Esophagus squamous epithelium (tissue), 5 donors: ENCODE measurements at regions not wholly inside any gene's neighbourhood (a gene's known extent, or its start where the extent isn't known, plus 50 kb on each side); places are given as distances from the start of the nearest gene placed in this dataset.

Experiments
- DNase-seq: peaks from one replicate; lab custom pipeline; 2025; lab: John Stamatoyannopoulos, UW
- H3K27ac ChIP-seq, 4 donors: fragments of 200-600 bp; sonication (generic); one replicate each; pipeline ENCODE4 v1.5.1; 2016 to 2019; ENCODE audit warnings: mild to moderate bottlenecking in 1 of 4
- H3K27me3 ChIP-seq, 4 donors: fragments of 200-600 bp; sonication (generic); 1 replicate in 3 of 4; 2 replicates in 1 of 4; pipeline versions ENCODE4 v1.5.1 to v1.6.0; 2017 to 2021; ENCODE audit warnings: antibody characterized with exemption in 1 of 4
- H3K36me3 ChIP-seq, 3 donors: fragments of 200-600 bp; sonication (generic); one replicate each; pipeline ENCODE4 v1.5.1; 2016 to 2019
- H3K4me1 ChIP-seq, 3 donors: fragments of 200-600 bp; sonication (generic); one replicate each; pipeline ENCODE4 v1.5.1; 2017 to 2019
- H3K4me3 ChIP-seq, 4 donors: fragments of 200-600 bp; sonication (generic); 1 replicate in 3 of 4; 2 replicates in 1 of 4; pipeline ENCODE4 v1.5.1; 2016 to 2019; ENCODE audit warnings: mild to moderate bottlenecking in 2 of 4, moderate library complexity in 1 of 4
- H3K9me3 ChIP-seq, 3 donors: fragments of 200-600 bp; sonication (generic); one replicate each; pipeline ENCODE4 v1.5.1; 2016 to 2019
- POLR2A ChIP-seq, 4 donors: fragments of 450-650 bp; IDR thresholded peaks; one replicate each; pipeline ENCODE4 v1.6.1; 2017; ENCODE audit warnings: antibody characterized with exemption in 4 of 4, mild to moderate bottlenecking in 4 of 4, moderate library complexity in 3 of 4
- WGBS, 2 donors: methylation state at CpG; one replicate each; pipeline ENCODE4 v1.1.5; 2018; 5-methylcytosine and 5-hydroxymethylcytosine counted together
- intact Hi-C: fragments of 100-400 bp; cut with DNase I; formaldehyde crosslinking; loops from one replicate; pipeline ENCODE4 v1.15.0; 2022
- TF ChIP-seq, protein P1 (sequence below), 6 experiments: fragments of 450-650 bp in 4 of 6; fragments of 200-600 bp in 2 of 6; sonication (generic) in 2 of 6; IDR thresholded peaks; one replicate each; pipeline ENCODE4 v1.5.1; 2016 to 2019; ENCODE audit warnings: antibody characterized with exemption in 6 of 6, mild to moderate bottlenecking in 4 of 6, moderate library complexity in 4 of 6
- donor health status: DM: yes; HTN: yes; CAD: no.

DNA sequence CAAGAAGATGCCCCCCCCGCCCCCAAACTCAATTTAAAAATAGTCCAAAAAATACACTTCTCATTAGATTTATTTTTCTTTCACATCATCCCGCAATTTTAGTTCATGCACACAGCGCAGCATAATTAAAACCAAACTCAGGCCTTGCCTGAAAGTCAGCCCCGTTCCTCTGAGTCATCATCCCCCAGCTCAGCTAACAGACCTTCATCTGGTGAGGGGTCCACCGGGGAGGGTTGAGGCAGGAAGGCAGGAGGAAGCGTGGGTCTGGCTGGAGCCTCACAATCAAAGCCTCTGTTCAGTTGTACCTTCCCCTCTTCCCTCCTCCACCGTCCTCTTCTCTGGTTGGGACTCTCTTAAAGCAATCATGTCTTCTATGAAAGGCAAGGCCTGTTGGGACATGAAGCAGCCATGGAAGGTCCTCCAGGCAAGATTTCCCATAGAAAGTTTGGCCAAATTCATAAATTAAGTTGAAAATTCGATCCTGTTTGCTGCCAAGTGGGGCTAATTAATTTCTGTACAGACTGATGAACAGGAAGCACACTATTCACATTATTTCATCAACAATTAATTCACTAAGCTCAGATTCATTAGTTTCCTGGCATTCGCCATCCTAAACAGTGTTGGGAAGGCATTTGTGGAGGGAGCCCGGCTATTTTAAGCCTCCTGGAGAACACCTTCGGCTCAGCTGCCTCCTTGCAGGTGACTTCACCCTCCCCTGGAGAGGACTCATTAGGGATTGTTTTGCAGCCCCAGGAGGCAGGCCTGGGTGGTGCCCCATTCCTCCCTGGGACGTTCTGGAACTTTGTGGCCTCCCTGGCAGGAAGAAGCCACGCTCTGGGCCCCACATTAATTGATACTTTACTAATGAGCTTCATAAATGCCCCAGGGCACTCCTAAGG lies 72.3 kb upstream of the BNC1 start:
- Histone ChIP-seq H3K27ac (peak overlapping the region in 3 of 4 donors; percentile 8 to 25 (median 17)), H3K9me3 (no peaks in the 10 kb centered on the region), H3K4me1 (peaks cover 0 to 45% (median 4%) of the 10 kb centered on the region in 3 donors), H3K27me3 (peaks cover 0 to 5% (median 0%) of the 10 kb centered on the region in 4 donors), H3K4me3 (no peak overlapping the region), H3K36me3 (no peaks in the 10 kb centered on the region)
- TF ChIP-seq POLR2A (IDR thresholded peaks at IDR 0.05) = no peak
- TF ChIP-seq, protein P1, sequence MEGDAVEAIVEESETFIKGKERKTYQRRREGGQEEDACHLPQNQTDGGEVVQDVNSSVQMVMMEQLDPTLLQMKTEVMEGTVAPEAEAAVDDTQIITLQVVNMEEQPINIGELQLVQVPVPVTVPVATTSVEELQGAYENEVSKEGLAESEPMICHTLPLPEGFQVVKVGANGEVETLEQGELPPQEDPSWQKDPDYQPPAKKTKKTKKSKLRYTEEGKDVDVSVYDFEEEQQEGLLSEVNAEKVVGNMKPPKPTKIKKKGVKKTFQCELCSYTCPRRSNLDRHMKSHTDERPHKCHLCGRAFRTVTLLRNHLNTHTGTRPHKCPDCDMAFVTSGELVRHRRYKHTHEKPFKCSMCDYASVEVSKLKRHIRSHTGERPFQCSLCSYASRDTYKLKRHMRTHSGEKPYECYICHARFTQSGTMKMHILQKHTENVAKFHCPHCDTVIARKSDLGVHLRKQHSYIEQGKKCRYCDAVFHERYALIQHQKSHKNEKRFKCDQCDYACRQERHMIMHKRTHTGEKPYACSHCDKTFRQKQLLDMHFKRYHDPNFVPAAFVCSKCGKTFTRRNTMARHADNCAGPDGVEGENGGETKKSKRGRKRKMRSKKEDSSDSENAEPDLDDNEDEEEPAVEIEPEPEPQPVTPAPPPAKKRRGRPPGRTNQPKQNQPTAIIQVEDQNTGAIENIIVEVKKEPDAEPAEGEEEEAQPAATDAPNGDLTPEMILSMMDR (IDR thresholded peaks at IDR 0.05) = peak in 1 of 6 experiments; percentile 6
- intact Hi-C loops = no loop called here
- no peak for DNase-seq
- WGBS, 2 donors = 25 to 26% methylated on average over 11 to 13 of the region's 13 CpGs

DNA sequence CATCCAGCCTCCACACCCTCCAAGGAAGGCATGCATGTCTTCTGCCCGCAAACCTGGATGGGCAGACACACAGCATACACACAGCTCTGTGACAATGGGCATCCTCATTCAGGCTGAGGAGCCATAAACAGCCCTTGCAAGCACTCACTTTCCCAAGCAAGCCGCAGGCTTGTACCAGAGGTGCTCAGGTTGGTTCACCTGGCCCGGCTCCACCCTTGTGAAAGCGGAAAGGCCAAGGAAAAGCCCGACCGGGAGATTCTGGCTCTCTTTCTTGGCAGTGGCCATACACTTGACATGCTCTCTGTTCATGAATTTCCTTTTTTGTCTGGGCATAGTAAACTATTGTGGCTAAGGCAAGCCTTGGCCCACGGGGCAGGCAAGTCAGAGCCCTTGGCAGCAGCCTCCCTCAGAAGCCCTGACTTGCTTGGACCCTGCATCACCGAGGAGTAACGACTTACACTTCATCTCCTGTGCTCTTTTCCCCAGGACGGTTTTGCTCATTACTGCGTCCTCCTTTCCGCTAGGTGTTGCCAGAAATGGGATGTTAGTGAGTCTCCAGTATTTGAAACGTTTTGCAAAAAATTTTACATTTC lies 74.6 kb upstream of the BNC1 start:
- WGBS, 2 donors = 41 to 51% methylated on average over 10 to 13 of the region's 13 CpGs
- intact Hi-C loops = no loop called here
- peaks cover 0 to 35% (median 4%) of the 10 kb centered on the region in 3 donors for H3K4me1 ChIP-seq
- no peaks in the 10 kb centered on the region for H3K36me3 ChIP-seq
- TF ChIP-seq, protein P1 (IDR thresholded peaks at IDR 0.05) = no peak
- TF ChIP-seq POLR2A (IDR thresholded peaks at IDR 0.05) = no peak
- no peaks in the 10 kb centered on the region for H3K9me3 ChIP-seq
- H3K4me3 ChIP-seq = no peak overlapping the region
- H3K27ac ChIP-seq = peak overlapping the region in 1 of 4 donors; percentile 21
- H3K27me3 ChIP-seq = peaks cover 0 to 20% (median 0%) of the 10 kb centered on the region in 4 donors
- no peak for DNase-seq

DNA sequence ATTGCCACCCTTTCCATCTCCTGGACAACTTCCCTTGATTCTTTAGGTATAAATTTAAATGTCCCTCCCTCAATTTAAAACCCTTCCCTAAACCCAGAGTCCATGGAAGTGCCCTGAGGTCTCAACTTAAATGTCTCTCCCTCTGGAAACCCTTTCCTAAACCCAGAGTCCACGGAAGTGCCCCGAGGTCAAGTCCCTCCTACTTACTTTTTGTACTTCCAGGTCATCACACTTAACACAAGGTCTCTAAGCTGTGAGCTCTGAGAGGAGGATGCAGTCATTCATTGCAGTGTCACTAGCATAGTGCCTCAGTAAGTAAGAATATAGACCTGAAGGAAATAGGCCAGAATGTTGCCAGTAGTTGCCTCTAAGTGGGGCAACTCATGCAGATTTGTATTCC lies 78.2 kb upstream of the BNC1 start:
- Histone ChIP-seq H3K4me3 (no peak overlapping the region), H3K27me3 (peaks cover 0 to 44% (median 0%) of the 10 kb centered on the region in 4 donors), H3K36me3 (no peaks in the 10 kb centered on the region), H3K4me1 (peaks cover 0 to 39% (median 10%) of the 10 kb centered on the region in 3 donors), H3K9me3 (no peaks in the 10 kb centered on the region), H3K27ac (no peak overlapping the region)
- no peak for TF ChIP-seq POLR2A (IDR thresholded peaks at IDR 0.05)
- TF ChIP-seq, protein P1 (IDR thresholded peaks at IDR 0.05) = no peak
- intact Hi-C loops = no loop called here
- WGBS, 2 donors = 73 to 86% methylated on average over 2 of the region's 2 CpGs
- DNase-seq = no peak

DNA sequence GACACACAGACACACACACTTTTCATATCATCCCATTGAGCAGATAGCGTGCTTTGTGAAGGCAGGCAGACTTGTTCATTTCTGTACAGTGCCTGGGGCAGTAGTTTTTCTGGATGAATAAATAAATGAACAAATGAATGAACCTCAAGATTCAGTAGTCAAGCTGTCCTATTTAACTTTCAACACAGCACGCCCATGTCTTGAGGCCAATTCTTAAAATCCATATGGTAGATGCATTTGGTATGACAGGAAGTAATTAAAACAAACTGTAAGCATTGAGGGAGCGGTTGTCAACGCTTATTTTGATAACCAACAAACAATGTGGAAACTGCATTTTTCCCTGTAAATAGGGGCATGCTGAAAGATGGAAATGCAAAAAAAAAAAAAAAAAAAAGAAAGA lies 80.0 kb upstream of the BNC1 start:
- H3K9me3 ChIP-seq = no peaks in the 10 kb centered on the region
- no peak for TF ChIP-seq POLR2A (IDR thresholded peaks at IDR 0.05)
- TF ChIP-seq, protein P1 (IDR thresholded peaks at IDR 0.05) = no peak
- intact Hi-C loops = no loop called here
- H3K36me3 ChIP-seq = no peaks in the 10 kb centered on the region
- peaks cover 0 to 21% (median 6%) of the 10 kb centered on the region in 3 donors for H3K4me1 ChIP-seq
- WGBS, 2 donors = 30 to 66% methylated on average over 4 of the region's 4 CpGs
- H3K4me3 ChIP-seq = no peak overlapping the region
- H3K27ac ChIP-seq = no peak overlapping the region
- no peak for DNase-seq
- H3K27me3 ChIP-seq = peaks cover 0 to 49% (median 0%) of the 10 kb centered on the region in 4 donors
